HG03469 (cell line): ENCODE measurements at regions not wholly inside any gene's neighbourhood (a gene's known extent, or its start where the extent isn't known, plus 50 kb on each side); places are given as distances from the start of the nearest gene placed in this dataset.
"Not testable (repeated sequence)": the region's sequence is repeated elsewhere in the genome, so short reads cannot be mapped to it uniquely, and the experiment has no call there.

Experiments used
- ATAC-seq: cut with Tn5 transposase; IDR thresholded peaks from one replicate; pipeline ENCODE4 v1.9.1; 2021; ENCODE audit warnings: mild to moderate bottlenecking, moderate library complexity, moderate number of reproducible peaks; ENCODE audit not compliant: unreplicated experiment

DNA sequence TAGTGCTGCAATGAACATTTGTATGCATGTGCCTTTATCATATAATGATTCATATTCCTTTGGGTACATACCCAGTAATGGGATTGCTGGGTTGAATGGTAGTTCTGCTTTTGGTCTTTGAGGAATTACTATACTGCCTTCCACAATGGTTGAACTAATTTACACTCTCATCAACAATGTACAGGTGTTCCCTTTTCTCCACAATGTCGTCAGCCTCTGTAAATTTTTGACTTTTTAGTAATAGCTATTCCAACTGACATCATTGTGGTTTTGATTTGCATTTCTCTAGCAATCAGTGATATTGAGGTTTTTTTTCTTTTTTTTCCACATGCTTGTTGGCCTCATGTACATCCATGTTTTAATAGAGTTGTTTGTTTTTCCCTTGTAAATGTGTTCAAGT, 2473.5 kb downstream of the PCDH9 start:
- no peak for ATAC-seq

DNA sequence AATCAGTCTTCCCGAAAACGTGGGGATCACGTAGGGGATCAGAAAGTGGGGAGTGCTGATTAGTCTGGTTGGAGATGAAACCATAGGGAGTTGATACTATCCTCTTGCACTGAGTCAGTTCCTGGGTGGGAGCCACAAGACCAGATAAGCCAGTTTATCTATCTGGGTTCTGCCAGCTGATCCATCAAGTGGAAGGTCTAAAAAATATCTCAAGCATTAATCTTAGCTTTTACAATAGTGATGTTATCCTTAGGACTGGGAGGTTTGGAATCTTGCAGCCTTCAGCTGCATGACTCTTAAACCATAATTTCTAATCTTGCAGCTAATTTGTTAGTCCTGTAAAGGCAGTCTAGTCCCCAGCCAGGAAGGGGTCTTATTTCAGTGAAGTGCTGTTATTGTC, 2474.2 kb downstream of the PCDH9 start:
- no peak for ATAC-seq

DNA sequence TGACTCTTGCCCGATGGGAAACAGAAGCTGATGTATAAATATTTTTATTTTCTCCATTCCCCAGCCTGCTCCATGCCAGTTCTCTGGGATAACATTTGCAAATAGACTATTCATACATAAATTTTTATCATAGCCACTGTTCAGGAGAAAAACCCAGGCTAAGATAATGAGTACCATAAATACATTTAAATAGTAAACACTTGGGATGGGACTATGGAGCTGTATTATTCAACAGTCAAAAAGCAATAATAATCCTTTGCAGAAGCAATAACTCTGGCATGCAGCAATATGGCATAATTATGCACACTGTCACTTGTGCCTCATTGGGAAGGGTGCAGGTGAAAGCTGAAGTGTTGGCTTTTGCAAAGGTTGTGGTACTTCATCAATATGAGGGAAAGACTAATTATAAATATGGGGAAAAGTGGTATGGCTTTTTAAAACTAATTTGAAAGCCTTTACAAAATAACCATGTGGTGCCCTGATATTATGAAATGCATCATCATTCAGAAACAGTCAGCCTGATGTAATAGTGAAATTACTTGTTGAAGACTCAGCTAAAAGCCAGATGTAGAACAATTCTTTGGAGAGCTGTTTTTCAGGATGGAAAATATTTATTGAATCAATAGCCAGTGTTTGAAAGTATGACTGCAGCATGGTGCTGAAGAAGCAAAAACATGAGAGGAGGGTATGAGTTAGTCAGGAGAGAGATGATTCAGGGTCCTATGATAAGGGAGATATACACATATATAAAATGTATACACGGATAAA, 2476.7 kb downstream of the PCDH9 start:
- no peak for ATAC-seq

DNA sequence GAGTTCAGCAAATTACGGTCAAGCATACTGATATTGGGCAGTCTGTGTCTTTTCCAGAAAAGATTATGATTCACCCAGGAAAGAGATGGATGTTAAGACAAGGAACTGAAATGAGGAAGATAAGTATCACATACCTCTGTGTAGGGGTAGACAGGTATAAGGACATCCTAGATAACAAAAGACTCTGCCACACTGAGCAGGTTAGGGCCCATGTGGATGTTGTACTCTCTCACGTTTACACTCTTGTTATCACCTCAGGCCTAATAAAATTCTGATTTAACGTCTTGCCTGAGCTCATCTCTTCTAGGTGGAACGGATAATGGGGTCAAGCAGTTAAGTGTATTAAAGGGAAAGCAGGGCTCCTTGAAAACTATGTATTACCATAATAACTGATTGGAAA, 2480.8 kb downstream of the PCDH9 start:
- ATAC-seq: no peak

DNA sequence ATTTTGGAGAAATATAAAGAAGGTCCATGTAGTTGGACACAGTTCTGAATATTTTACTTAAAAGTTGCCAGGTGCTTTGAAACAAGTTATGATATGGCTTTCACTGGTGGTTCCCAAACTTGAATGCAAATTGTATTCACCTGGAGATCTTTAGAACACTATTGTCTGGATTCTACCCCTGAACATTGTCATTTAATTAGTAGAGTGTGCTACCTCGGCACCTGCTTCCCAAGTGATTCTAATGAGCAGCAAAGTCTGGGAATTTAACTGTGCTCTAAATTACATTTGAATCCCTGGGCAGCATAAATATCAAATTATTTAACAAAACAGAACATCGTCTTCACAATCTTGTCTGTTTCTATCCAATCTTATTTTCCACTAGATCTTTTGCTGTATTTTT, 2483.3 kb downstream of the PCDH9 start:
- no peak for ATAC-seq

DNA sequence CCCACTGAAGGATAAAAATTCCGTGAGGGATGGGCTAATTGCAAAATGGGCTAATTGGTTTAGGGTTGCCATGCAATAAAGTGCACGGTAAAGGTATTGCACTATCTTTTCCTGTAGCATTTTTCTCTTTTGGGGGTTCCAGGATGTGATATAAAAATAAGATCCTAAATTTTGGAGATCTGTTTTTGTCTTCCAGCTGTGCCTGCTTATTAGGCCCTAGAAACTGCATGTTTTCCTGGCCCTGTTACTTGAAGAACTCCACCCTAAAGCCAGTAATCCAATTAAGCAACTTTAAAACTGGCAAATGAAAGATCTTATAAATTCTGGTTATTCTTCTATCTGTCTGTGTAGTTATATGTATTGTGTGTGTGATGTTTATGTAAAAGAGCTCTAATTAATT, 2489.6 kb downstream of the PCDH9 start:
- no peak for ATAC-seq

DNA sequence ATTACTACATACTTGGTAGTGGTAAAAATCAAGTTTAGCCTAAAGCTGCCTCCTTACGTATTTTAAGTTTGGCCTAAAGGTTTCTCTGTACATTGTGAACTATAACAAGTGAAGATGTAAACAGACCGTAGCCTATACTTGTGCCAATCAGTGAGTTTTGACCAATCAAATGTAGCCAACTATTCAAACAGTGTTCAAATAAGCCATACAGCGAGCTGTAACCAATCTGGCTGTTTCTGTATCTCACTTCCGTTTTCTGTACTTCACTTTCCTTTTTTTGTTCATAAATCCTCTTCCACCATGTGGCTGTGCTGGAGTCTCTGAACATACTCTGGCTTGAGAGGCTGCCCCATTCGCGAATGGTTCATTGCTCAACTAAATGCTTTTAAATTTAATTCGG, 2504.6 kb downstream of the PCDH9 start:
- ATAC-seq: no peak

DNA sequence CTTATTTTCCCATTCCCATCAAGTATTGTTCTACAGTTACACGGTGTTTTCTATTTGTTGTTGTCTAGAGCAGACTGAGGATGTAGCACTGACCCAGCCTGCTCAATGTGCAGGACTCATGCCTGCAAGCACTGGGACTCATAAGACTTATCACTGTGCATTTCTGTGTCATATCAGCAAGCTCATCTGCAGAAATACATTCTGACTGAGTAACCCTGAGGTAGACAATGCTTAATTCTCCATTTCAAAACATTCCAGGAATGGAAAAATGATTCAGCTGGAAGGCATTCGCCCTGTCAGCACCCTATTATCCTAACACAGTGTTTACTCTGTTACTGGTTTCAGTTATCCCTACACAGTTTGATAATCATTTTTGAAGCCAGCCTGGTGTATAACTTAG, 2506.4 kb downstream of the PCDH9 start:
- no peak for ATAC-seq

DNA sequence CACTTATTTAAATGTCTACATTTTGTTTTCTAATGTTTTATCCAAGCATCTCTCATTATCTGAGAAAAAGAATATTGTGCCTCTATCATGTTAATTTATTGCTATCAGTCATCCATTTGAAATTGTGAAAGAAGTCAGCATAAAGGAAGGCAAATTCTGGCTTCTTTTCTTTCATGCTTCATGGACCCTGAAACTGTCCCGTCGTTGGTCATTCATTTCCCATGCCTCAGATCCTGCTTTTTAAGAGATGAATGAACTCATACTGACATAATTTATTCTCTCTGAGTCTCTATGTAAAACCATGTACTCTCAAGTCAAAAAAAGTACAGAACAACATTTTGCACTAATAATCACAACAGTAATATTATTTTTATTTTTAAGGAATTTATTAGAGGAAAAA, 2512.0 kb downstream of the PCDH9 start:
- no peak for ATAC-seq

DNA sequence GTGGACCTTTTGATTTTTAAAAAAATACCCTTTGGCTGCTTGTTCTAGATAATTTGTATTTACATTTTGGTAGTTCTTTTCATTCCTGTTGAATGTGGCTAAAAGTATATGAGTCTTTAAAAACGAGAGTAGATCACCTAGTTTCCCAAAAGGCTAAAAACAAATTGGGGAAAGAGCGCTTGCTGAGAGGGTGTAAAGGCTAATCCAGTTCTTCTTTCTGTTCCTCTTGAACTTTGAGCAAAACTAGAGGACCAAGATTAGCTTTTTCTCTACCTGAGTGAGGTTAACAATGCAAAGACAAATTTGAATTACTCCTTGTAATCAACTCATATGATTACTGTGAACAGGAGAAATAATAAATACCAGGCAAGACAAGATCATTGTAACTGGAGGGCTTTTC, 2513.2 kb downstream of the PCDH9 start:
- ATAC-seq: no peak

DNA sequence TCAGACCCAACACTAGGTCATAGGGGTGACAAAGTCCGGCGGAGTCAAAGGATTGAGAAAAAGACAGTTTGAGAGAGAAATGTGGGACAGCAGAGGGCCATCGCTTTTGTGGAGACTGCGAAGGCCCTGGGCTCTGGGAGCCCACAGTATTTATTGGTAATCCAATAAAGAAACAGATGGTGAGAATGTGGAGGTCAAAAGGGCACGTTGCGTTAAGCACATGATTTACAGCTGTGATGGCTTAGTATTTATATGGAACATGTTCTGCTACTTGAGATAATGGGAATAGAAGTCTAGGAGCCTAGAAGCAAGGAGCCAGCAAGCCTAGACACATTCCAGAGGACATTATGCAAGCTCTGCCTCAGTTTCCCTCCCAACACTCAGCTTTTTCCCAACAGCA, 2521.1 kb downstream of the PCDH9 start:
- no peak for ATAC-seq

DNA sequence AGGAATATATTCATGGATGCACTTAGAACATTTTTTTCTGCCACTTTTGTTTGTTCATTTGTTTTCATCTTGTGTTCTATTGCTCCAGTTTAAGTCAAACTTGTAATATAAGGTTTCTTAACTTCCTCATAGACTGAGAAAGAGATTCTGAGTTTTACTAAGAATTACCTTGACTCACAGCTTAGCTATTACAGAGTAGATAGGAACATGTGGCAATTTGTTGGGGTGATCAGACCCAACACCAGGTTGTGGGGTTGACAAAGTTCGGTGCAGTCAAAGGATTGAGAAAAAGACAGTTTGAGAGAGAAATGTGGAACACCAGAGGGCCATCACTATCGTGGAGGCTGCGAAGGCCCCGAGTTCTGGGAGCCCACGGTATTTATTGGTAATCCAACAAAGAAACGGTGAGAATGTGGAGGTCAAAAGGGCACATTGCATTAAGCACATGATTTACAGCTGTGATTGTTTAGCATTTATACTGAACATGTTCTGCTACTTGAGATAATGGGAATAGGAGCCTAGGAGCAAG, 2526.0 kb downstream of the PCDH9 start:
- no peak for ATAC-seq

DNA sequence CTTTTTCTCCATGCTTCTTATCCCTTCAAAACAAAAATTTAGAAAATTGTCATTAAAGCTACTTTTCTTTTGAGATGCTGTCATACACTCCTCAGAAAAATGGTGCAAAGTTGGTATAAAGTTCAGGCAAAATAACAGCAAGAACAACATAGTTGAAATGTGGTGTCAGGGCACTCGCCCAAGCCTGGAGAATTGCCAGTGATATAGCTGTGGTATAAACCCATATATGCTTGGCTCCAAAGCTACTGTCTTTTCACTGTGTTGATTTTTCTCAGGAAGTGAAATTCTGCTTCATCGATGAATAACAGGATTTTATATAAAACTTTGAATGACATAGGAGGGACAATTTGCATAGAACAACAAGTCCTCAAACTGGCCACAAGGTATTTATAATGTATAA, 2532.9 kb downstream of the PCDH9 start:
- no peak for ATAC-seq

DNA sequence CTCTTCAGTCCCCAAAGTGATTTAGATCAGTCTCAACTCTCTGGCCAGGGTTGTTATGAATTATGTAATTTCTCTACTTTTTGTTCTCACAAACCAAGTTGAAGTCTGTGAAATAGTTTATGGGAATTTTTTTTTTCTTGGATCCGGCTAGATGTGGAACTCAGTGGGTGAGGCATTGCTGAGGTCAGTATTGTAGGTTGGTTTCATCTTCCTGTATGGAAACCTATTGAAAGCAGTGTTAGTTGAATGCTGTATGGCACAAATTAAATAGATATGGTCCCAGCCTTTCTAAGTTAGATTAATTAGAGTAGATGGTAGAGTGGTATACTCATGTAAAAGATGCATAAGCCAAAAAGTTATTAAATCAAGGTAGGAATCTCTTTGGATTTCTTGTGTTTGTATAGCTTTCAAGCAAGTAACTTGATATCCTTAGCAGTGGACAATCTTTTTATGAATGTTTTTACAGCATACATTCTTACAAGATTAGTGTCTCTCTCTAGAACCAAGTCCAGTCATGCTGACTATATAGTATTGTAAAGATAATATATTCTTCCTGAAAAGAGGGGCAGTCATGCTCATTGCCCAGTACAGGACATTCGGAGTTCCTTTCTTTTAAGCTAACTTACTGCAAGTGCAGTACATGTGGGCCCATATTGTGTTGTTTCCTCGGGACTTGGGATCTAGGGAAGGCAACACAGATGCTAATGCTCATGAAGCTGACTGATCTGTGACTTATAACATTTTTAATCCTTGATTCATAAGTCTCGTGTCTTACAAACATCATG, 2541.1 kb downstream of the PCDH9 start:
- no peak for ATAC-seq

DNA sequence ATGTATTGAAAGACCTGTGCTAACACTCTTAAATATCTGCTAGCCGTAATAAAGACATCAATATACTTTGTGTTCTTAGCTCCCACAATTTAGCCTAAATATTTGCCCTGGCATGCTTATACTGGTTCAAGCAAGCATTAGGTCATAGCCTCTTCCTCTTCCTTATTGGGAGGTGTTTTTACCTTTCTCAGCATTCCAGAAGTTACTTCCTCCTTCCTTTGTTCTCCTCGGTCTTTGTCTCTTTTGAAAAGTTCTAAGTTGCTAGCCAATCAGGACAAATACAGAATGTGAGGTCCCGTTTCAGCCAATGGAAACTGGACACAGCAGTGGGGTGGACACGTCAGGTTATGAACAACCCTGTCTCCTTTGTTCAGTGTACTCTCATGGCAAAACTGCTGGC, 2543.6 kb downstream of the PCDH9 start:
- ATAC-seq: not testable (repeated sequence)

DNA sequence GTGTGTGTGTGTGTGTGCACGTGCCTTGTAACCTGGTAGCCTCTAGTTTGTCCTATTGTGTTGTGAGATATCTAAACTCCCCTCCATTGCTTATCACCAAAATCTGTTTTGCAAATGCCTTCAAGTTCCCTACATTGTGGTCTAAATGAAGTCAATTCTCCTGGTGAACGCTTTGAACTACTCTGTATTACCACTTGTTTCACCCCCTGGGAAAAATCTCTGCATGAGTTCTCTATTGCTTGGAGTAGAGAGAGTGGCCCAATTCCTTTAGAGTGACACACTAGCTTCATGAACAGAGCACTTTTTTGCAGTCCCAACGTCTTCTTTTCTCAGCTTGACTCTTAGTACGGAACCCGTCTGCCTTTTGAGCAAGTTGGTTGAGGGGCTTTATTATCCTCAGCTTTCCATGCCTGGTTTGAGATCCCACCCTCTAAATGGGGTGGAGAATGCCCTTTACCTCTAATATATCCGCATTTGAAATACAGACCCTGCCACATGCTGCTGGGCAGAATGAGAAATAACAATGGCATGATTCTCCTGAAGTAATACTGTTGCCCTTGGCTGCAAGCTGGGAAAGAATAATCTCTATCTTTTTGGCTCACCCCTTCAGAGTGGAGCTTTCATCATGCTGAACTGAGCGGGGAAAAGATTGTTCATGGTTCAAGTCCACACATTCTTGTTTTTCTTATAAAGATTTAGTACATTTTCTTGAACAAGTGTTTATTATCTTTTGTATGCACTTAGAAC, 2545.3 kb downstream of the PCDH9 start:
- ATAC-seq: no peak

DNA sequence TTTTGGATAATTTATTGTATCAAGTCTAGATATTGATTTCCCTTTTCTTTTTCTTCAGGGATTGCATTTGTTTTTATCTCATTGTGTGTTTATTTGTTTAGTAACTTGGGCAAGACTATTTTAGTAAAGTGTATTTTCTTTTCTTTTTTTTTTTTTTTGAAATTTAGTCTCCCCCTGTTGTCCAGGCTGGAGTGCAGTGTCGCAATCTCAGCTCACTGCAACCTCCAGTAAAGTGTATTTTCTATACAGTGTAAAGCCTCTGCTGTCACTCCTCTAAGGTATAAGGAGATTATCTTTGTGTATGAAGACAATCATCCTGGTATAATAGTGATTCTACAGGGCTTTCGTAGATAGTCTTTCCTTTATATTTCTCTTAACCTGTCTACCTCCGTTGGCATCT, 2546.0 kb downstream of the PCDH9 start:
- ATAC-seq: no peak

DNA sequence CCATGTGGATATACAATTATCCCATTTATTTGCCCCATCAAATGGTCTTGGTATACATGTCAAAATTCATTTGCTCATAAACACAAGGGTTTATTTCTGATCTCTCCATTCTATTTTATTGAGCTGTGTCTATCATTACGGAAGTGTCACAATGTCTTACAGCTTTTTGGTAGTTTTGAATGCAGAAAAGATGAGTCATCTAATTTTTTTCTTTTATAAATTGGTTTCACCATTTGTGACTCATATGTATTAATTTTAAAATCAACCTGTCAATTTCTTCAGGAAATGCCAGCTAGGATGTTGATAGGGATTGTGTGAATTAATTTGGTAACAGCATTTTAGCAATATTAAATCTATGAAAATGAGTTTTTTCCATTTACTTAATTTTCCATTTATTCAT, 2549.4 kb downstream of the PCDH9 start:
- ATAC-seq: no peak

DNA sequence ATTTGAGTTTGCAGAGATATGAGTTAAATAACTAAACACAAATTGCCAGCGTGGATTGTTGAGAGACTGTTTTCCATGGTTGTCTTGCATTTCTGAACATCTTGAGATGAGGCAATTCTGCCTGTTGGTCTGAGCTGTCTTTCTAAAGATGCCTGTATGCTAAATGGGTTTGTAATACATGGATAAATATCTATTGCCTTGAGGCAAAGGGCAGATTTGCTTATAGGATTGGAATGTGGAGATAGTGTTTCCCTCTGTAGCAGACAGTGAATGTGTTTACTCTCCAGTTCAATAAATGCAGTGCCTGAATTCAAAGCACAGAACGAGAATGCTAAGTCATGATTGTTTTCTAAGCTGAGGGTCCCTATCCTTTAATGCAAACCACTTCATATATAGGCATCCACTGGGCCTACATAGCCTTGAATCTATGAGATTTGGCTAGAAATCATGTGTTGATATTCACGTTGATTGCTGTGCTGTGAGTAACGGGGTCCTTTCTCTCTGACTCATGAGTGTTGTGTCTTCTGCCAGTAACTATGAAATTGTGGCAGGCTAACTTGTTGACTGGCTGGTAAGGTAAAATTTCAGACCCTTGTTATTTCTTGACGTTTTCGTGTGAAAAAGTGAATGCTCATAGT, 2554.8 kb downstream of the PCDH9 start:
- no peak for ATAC-seq

DNA sequence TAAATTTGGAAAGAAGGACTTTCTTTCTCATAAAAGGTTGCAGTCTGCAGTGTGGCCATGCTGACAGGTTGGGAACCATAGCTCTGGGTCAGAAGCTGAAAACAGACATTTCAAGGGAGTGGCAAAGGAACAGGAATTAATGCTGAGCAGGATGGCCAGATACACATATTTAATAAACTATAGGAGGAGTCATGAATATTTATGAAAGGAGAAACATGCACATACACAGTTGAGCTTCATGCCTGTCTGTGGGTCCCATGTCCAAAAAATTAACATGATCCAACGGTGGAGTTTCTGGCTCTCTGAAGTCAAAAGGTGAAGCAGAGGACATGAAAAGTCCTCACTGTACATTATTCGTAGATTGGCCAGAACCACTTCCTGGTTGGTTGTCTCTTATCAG, 2556.0 kb downstream of the PCDH9 start:
- ATAC-seq: no peak

DNA sequence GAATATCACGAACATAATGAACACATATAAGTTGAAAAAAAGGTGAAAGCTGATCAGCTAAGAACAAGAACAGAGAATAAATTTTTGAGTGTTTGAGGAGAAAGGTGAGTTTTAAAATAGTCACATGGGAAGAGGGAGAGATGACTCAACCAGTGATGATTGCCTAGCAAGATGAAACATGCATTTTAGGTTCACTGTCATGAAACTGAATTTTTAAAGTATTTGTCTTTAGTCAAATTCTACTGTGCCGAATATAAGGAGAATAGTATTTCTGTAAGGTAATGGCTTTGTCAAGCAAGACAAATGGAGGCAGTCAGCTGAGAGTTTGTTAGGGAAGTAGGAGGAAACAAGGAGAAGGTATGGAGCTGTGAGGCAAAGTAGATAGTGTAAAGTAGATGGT, 2557.4 kb downstream of the PCDH9 start:
- ATAC-seq: no peak
